ENCODE measurements at regions not wholly inside any gene's neighbourhood (a gene's known extent, or its start where the extent isn't known, plus 50 kb on each side); places are given as distances from the start of the nearest gene placed in this dataset.

DNA sequence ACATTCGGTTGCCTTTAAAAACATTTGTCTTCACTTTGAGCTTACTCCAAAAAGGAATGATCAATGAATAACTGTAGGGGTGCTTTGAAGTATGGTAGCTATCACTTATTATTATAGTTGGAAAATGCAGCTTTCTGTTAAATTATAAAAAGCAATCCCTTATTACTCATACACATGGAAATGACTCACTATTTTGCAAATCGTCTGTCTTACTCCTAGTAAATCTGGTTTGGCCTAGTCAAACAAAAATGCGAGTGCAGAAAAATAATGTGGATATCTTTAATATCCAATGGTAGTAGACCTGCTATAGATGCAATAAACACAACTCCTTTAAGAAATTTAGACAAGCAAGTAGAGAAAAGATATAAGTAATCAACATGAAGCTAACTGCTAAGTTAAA lies 112.5 kb downstream of the ZIC1 start:
- H2BK20ac ChIP-seq (ENCODE audit: low read depth, low read length): no peak overlapping the region
- ATAC-seq (ENCODE audit: low read depth) (0 out of 2 replicates have a peak, but pooled peaks have one; percentile 35), DNase-seq (peak; percentile 37)
- no peak for TF ChIP-seq NFE2L2 (IDR thresholded peaks at IDR 0.05; ENCODE audit: low read depth, low read length)
- TF ChIP-seq, protein P1, sequence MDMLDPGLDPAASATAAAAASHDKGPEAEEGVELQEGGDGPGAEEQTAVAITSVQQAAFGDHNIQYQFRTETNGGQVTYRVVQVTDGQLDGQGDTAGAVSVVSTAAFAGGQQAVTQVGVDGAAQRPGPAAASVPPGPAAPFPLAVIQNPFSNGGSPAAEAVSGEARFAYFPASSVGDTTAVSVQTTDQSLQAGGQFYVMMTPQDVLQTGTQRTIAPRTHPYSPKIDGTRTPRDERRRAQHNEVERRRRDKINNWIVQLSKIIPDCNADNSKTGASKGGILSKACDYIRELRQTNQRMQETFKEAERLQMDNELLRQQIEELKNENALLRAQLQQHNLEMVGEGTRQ (IDR thresholded peaks at IDR 0.05; ENCODE audit: low read depth, low read length): no peak
- no peak for TF ChIP-seq MXI1 (IDR thresholded peaks at IDR 0.05; ENCODE audit: borderline replicate concordance, low read depth, low read length)
- TF ChIP-seq FOS (IDR thresholded peaks at IDR 0.05; ENCODE audit: low read depth, low read length): no peak
- TF ChIP-seq POLR2A (IDR thresholded peaks at IDR 0.05; ENCODE audit: low read depth, low read length): no peak
- no peak for TF ChIP-seq BHLHE40 (IDR thresholded peaks at IDR 0.05; ENCODE audit: low read depth, low read length)
- TF ChIP-seq SMC3 (IDR thresholded peaks at IDR 0.05; ENCODE audit: low read depth, low read length): no peak
- TF ChIP-seq RFX5 (IDR thresholded peaks at IDR 0.05; ENCODE audit: low read depth, low read length): no peak
- TF ChIP-seq, protein P2, sequence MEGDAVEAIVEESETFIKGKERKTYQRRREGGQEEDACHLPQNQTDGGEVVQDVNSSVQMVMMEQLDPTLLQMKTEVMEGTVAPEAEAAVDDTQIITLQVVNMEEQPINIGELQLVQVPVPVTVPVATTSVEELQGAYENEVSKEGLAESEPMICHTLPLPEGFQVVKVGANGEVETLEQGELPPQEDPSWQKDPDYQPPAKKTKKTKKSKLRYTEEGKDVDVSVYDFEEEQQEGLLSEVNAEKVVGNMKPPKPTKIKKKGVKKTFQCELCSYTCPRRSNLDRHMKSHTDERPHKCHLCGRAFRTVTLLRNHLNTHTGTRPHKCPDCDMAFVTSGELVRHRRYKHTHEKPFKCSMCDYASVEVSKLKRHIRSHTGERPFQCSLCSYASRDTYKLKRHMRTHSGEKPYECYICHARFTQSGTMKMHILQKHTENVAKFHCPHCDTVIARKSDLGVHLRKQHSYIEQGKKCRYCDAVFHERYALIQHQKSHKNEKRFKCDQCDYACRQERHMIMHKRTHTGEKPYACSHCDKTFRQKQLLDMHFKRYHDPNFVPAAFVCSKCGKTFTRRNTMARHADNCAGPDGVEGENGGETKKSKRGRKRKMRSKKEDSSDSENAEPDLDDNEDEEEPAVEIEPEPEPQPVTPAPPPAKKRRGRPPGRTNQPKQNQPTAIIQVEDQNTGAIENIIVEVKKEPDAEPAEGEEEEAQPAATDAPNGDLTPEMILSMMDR (conservative IDR thresholded peaks at IDR 0.05; ENCODE audit: low read depth, low read length): no peak
- no peak for TF ChIP-seq RAD21 (IDR thresholded peaks at IDR 0.05; ENCODE audit: low read length)
- no peak for TF ChIP-seq RCOR1 (IDR thresholded peaks at IDR 0.05; ENCODE audit: insufficient replicate concordance, low read length)
- no peak for TF ChIP-seq MAFK (IDR thresholded peaks at IDR 0.05; ENCODE audit: low read depth, low read length)
- TF ChIP-seq MAZ (IDR thresholded peaks at IDR 0.05; ENCODE audit: borderline replicate concordance, low read depth, low read length): no peak
- no peak for TF ChIP-seq CEBPB (IDR thresholded peaks at IDR 0.05; ENCODE audit: low read depth, low read length)
- TF ChIP-seq, protein P3, sequence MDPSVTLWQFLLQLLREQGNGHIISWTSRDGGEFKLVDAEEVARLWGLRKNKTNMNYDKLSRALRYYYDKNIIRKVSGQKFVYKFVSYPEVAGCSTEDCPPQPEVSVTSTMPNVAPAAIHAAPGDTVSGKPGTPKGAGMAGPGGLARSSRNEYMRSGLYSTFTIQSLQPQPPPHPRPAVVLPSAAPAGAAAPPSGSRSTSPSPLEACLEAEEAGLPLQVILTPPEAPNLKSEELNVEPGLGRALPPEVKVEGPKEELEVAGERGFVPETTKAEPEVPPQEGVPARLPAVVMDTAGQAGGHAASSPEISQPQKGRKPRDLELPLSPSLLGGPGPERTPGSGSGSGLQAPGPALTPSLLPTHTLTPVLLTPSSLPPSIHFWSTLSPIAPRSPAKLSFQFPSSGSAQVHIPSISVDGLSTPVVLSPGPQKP (IDR thresholded peaks at IDR 0.05; ENCODE audit: borderline replicate concordance, low read depth, low read length): no peak
- no peak for TF ChIP-seq CHD1 (IDR thresholded peaks at IDR 0.05; ENCODE audit: low read depth, low read length)
- H2AK5ac ChIP-seq (ENCODE audit: low read depth, low read length): no peak overlapping the region
- in situ Hi-C loops (cut with MboI; ENCODE audit: low sequenced_read_pairs): no loop called here
- dilution Hi-C loops (cut with HindIII; ENCODE audit: low sequenced_read_pairs, unreplicated experiment): no loop called here
- H3K4ac ChIP-seq (ENCODE audit: low read depth, low read length): no peak overlapping the region
- intact Hi-C loops (cut with micrococcal nuclease): no loop called here
- no peak overlapping the region for H3K27ac ChIP-seq (ENCODE audit: insufficient read depth, low read length)
- H4K20me1 ChIP-seq (ENCODE audit: insufficient read depth, low read length): no peaks in the 10 kb centered on the region
- no peak overlapping the region for H3K23ac ChIP-seq (ENCODE audit: low read depth, low read length)
- no peak overlapping the region for H4K5ac ChIP-seq (ENCODE audit: low read depth, low read length)
- ChIA-PET CTCF (no interaction called here), POLR2A (ENCODE audit: unreplicated experiment) (no interaction called here)
- no peak overlapping the region for H2BK5ac ChIP-seq (ENCODE audit: low read depth, low read length, poor library complexity, severe bottlenecking)
- no peak overlapping the region for H2AK9ac ChIP-seq (replicated peaks; ENCODE audit: low read depth, low read length, poor library complexity)
- H3K18ac ChIP-seq (ENCODE audit: low read depth, low read length): no peak overlapping the region
- no peaks in the 10 kb centered on the region for H3K4me1 ChIP-seq (ENCODE audit: control insufficient read depth, insufficient read depth, low read length)
- no peaks in the 10 kb centered on the region for H3K79me1 ChIP-seq (ENCODE audit: low read depth in 1 of 2, low read length in 2 of 2)
- H2AFZ ChIP-seq (replicated peaks; ENCODE audit: low read length, poor library complexity): no peak overlapping the region
- BruUV-seq (replicated peaks): no TSS peak
- no peak overlapping the region for H2BK15ac ChIP-seq (ENCODE audit: low read depth, low read length)
- no peak overlapping the region for H3K9ac ChIP-seq (ENCODE audit: low read depth, low read length)
- no CpG with 5 or more reads among the region's 3 CpGs for WGBS, 2 experiments (ENCODE audit: extremely low coverage in 2 of 2, insufficient read length in 1 of 2)
- H3K27me3 ChIP-seq (ENCODE audit: control insufficient read depth, insufficient read depth, low read length): no peaks in the 10 kb centered on the region
- no peak overlapping the region for H4K8ac ChIP-seq (ENCODE audit: low read depth in 2 of 2, low read length in 2 of 2)
- H3K56ac ChIP-seq (ENCODE audit: extremely low read depth, insufficient read depth, low read length): no peak overlapping the region
- H4K91ac ChIP-seq (ENCODE audit: insufficient read depth, low read depth, low read length): no peak overlapping the region
- no peak overlapping the region for H2BK120ac ChIP-seq (ENCODE audit: low read depth, low read length)
- no peak overlapping the region for H3K4me2 ChIP-seq (ENCODE audit: low read depth, low read length)
- no peak overlapping the region for H3K14ac ChIP-seq (replicated peaks; ENCODE audit: low read depth, low read length)
- H3K4me3 ChIP-seq (ENCODE audit: insufficient read depth, low read depth, low read length): no peak overlapping the region
- H3K9me3 ChIP-seq (ENCODE audit: control insufficient read depth, insufficient read depth, low read length): no peaks in the 10 kb centered on the region
- H3K36me3 ChIP-seq (ENCODE audit: control insufficient read depth, insufficient read depth, low read length): no peaks in the 10 kb centered on the region
- no peaks in the 10 kb centered on the region for H3K9me1 ChIP-seq (ENCODE audit: insufficient read depth, low read length)

All from IMR-90 (cell line).